Panc1 (cell line): ENCODE measurements at regions not wholly inside any gene's neighbourhood (a gene's known extent, or its start where the extent isn't known, plus 50 kb on each side); places are given as distances from the start of the nearest gene placed in this dataset.

Experiments
- ATAC-seq: fragments of 200-7000 bp; cut with Tn5 transposase; 2 replicates; pipeline ENCODE4 v1.9.1; 2020; ENCODE audit warnings: mild to moderate bottlenecking, moderate library complexity
- BruUV-seq: library from RNA; stranded (reverse); fragments of 400-500 nt; replicated peaks from 2 replicates; lab custom pipeline; 2021; lab: Mats Ljungman, UMichigan
- CTCF ChIA-PET: fragments of 300-600 bp; sonication (Branson Sonifier 250); formaldehyde crosslinking; loops from one replicate; lab custom pipeline; 2022; ENCODE audit warnings: antibody characterized with exemption; lab: Charles Lee
- POLR2A ChIA-PET: fragments of 300-600 bp; sonication (Branson Sonifier 250); formaldehyde crosslinking; loops from one replicate; lab custom pipeline; 2022; ENCODE audit warnings: antibody characterized with exemption; lab: Charles Lee
- DNase-seq: peaks from one replicate; pipeline ENCODE4 v3.0.0-alpha.2; 2010; ENCODE audit warnings: low read depth, low spot score
- H3K27ac ChIP-seq: 2 replicates; pipeline ENCODE4 v1.5.1; 2011; ENCODE audit warnings: mild to moderate bottlenecking, low read length, inconsistent platforms
- H3K27me3 ChIP-seq: fragments of 200-500 bp; sonication (Bioruptor generic); 2 replicates; pipeline ENCODE4 v1.6.0; 2014; ENCODE audit warnings: low read length, inconsistent platforms; ENCODE audit not compliant: control insufficient read depth, insufficient read depth
- H3K36me3 ChIP-seq: fragments of 200-500 bp; sonication (Bioruptor generic); 2 replicates; pipeline ENCODE4 v1.5.1; 2014; ENCODE audit warnings: inconsistent platforms, mild to moderate bottlenecking, low read length, moderate library complexity; ENCODE audit not compliant: control insufficient read depth, insufficient read depth
- H3K4me1 ChIP-seq: 2 replicates; pipeline ENCODE4 v1.5.1; 2011; ENCODE audit warnings: inconsistent platforms, mild to moderate bottlenecking, low read length, moderate library complexity; ENCODE audit not compliant: control insufficient read depth, insufficient read depth
- H3K4me3 ChIP-seq, 2 experiments: 2 replicates each; pipeline ENCODE4 v1.5.1; 2011 to 2012; ENCODE audit warnings: low read depth in 2 of 2, low read length in 2 of 2, mild to moderate bottlenecking in 2 of 2, inconsistent platforms in 1 of 2, moderate library complexity in 1 of 2
- H3K9me3 ChIP-seq: fragments of 200-500 bp; sonication (Bioruptor generic); 2 replicates; pipeline ENCODE4 v1.5.1; 2014; ENCODE audit warnings: low read depth, mild to moderate bottlenecking, inconsistent platforms, low read length, moderate library complexity; ENCODE audit not compliant: control insufficient read depth, insufficient read depth
- POLR2AphosphoS5 ChIP-seq: IDR thresholded peaks from 2 replicates; pipeline ENCODE4 v1.6.1; 2012; ENCODE audit warnings: mild to moderate bottlenecking, low read depth, low read length, moderate library complexity
- SIN3A ChIP-seq: IDR thresholded peaks from 2 replicates; pipeline ENCODE4 v1.6.1; 2012; ENCODE audit warnings: low read depth, mild to moderate bottlenecking, low read length, moderate library complexity, borderline replicate concordance; ENCODE audit not compliant: insufficient read depth
- TCF7L2 ChIP-seq: IDR thresholded peaks from 2 replicates; pipeline ENCODE4 v1.6.1; 2011; ENCODE audit warnings: mild to moderate bottlenecking, low read depth, low read length, inconsistent platforms
- in situ Hi-C: cut with HindIII; loops from 2 replicates; pipeline ENCODE4 v1.10.0; 2016; ENCODE audit warnings: low sequenced_read_pairs, low pct_unique_long_range_greater_than_20kb
- intact Hi-C: fragments of 100-400 bp; cut with micrococcal nuclease; formaldehyde crosslinking; loops from one replicate; pipeline ENCODE4 v1.10.0; 2022; ENCODE audit not compliant: unreplicated experiment
- TF ChIP-seq, protein P1 (sequence below), 2 experiments: IDR thresholded peaks; 2 replicates each; pipeline ENCODE4 v1.6.1; 2011 to 2012; ENCODE audit warnings: low read depth in 2 of 2, control low read depth in 1 of 2, low read length in 1 of 2, mild to moderate bottlenecking in 1 of 2, moderate library complexity in 1 of 2; ENCODE audit not compliant: insufficient read depth in 1 of 2
- TF ChIP-seq, protein P2 (sequence below): fragments of 450-650 bp; IDR thresholded peaks from 2 replicates; pipeline ENCODE4 v1.5.1; 2017; ENCODE audit warnings: mild to moderate bottlenecking

DNA sequence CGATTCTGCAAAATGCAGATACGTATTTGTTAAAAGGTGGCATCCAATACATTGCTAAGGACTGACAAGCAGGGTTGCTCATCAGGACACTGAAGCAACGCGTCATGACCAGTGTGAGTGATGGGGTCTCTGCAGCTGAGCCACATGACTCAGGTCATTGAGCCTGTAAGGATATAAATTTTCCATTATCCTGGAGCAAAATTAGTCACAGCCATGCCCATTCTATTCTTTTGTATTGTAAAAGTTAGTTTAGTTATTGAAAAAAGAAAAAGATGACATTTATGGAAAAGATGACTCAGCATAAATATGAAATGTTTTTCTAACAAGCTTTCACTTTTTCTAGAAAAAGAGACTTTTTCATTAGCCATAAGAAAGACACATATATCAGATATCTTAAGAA lies 268.0 kb upstream of the TMEM132C start:
- Histone ChIP-seq H3K4me3 (no peak overlapping the region), H3K27me3 (no peaks in the 10 kb centered on the region), H3K36me3 (no peaks in the 10 kb centered on the region), H3K27ac (no peak overlapping the region), H3K9me3 (no peaks in the 10 kb centered on the region), H3K4me1 (no peaks in the 10 kb centered on the region)
- TF ChIP-seq TCF7L2 (no peak), POLR2AphosphoS5 (no peak), SIN3A (no peak)
- TF ChIP-seq, protein P1, sequence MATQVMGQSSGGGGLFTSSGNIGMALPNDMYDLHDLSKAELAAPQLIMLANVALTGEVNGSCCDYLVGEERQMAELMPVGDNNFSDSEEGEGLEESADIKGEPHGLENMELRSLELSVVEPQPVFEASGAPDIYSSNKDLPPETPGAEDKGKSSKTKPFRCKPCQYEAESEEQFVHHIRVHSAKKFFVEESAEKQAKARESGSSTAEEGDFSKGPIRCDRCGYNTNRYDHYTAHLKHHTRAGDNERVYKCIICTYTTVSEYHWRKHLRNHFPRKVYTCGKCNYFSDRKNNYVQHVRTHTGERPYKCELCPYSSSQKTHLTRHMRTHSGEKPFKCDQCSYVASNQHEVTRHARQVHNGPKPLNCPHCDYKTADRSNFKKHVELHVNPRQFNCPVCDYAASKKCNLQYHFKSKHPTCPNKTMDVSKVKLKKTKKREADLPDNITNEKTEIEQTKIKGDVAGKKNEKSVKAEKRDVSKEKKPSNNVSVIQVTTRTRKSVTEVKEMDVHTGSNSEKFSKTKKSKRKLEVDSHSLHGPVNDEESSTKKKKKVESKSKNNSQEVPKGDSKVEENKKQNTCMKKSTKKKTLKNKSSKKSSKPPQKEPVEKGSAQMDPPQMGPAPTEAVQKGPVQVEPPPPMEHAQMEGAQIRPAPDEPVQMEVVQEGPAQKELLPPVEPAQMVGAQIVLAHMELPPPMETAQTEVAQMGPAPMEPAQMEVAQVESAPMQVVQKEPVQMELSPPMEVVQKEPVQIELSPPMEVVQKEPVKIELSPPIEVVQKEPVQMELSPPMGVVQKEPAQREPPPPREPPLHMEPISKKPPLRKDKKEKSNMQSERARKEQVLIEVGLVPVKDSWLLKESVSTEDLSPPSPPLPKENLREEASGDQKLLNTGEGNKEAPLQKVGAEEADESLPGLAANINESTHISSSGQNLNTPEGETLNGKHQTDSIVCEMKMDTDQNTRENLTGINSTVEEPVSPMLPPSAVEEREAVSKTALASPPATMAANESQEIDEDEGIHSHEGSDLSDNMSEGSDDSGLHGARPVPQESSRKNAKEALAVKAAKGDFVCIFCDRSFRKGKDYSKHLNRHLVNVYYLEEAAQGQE (IDR thresholded peaks at IDR 0.05; ENCODE audit: insufficient read depth in 1 of 2, low read depth in 2 of 2, low read length in 1 of 2) = no peak
- TF ChIP-seq, protein P2, sequence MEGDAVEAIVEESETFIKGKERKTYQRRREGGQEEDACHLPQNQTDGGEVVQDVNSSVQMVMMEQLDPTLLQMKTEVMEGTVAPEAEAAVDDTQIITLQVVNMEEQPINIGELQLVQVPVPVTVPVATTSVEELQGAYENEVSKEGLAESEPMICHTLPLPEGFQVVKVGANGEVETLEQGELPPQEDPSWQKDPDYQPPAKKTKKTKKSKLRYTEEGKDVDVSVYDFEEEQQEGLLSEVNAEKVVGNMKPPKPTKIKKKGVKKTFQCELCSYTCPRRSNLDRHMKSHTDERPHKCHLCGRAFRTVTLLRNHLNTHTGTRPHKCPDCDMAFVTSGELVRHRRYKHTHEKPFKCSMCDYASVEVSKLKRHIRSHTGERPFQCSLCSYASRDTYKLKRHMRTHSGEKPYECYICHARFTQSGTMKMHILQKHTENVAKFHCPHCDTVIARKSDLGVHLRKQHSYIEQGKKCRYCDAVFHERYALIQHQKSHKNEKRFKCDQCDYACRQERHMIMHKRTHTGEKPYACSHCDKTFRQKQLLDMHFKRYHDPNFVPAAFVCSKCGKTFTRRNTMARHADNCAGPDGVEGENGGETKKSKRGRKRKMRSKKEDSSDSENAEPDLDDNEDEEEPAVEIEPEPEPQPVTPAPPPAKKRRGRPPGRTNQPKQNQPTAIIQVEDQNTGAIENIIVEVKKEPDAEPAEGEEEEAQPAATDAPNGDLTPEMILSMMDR = no peak
- in situ Hi-C loops = no loop called here
- ChIA-PET POLR2A (no interaction called here), CTCF (no interaction called here)
- BruUV-seq = no TSS peak
- no peak for ATAC-seq
- intact Hi-C loops = no loop called here
- DNase-seq = no peak

DNA sequence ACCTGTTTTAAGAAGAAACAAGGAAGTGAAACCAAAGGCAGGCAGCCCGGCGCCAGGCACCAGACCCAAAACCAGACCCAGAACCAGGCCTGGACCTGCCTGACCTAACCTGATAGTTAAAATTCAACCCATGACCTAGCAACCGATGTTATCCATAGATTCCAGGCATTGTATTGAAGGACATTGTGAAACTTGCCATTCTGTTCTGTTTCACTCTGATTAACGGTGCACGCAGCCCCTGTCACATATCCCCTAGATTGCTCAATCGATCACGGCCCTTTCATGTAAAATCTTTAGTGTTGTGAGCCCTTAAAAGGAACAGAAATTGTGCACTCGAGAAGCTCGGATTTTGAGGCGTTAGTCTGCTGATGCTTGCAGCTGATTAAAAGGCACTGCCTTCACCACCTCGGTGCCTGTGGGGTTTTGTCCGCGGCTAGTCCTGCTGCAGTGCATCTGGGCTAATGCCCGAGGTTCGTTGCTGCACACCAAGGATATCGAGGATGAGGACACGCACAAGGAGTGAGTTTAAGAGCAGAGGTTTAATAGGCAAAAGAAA lies 262.5 kb upstream of the TMEM132C start:
- no TSS peak for BruUV-seq
- H3K27ac ChIP-seq = no peak overlapping the region
- no peak for TF ChIP-seq POLR2AphosphoS5
- TF ChIP-seq TCF7L2 = no peak
- TF ChIP-seq, protein P2 = no peak
- TF ChIP-seq, protein P1 (IDR thresholded peaks at IDR 0.05; ENCODE audit: insufficient read depth in 1 of 2, low read depth in 2 of 2, low read length in 1 of 2) = no peak
- no peak for TF ChIP-seq SIN3A

More for the DNA sequence above, 262.5 kb upstream of the TMEM132C start:
- CTCF ChIA-PET = no interaction called here
- DNase-seq = no peak
- no peaks in the 10 kb centered on the region for H3K4me1 ChIP-seq
- POLR2A ChIA-PET = no interaction called here
- no peak overlapping the region for H3K4me3 ChIP-seq
- no peaks in the 10 kb centered on the region for H3K9me3 ChIP-seq
- no peaks in the 10 kb centered on the region for H3K36me3 ChIP-seq
- in situ Hi-C loops = no loop called here
- no peak for ATAC-seq
- H3K27me3 ChIP-seq = no peaks in the 10 kb centered on the region; the same call in 1 of the 2 replicates
- intact Hi-C loops = no loop called here
